ENCODE measurements at regions not wholly inside any gene's neighbourhood (a gene's known extent, or its start where the extent isn't known, plus 50 kb on each side); places are given as distances from the start of the nearest gene placed in this dataset.

GRCh38 chr5:91532779-91533178 lies 149.7 kb upstream of the ARRDC3 start:
- H3K36me3 ChIP-seq (ENCODE audit: insufficient read depth, low read length), result no peaks in the 10 kb centered on the region
- H3K4me2 ChIP-seq (ENCODE audit: low read length), result no peak overlapping the region
- no peaks in the 10 kb centered on the region for H3F3A ChIP-seq (ENCODE audit: insufficient read depth, low read length, poor library complexity, severe bottlenecking)

GRCh38 chr5:91532281-91532680 lies 149.2 kb upstream of the ARRDC3 start:
- Histone ChIP-seq H3F3A (ENCODE audit: insufficient read depth, low read length, poor library complexity, severe bottlenecking) (no peaks in the 10 kb centered on the region), H2AFZ (ENCODE audit: low read depth, low read length) (no peak overlapping the region), H3K27ac (ENCODE audit: low read length) (no peak overlapping the region), H3K9me2 (ENCODE audit: insufficient read depth, low read length) (no peaks in the 10 kb centered on the region), H3K4me3 (ENCODE audit: low read length) (no peak overlapping the region), H3K27me3 (ENCODE audit: insufficient read depth, low read depth, low read length) (no peaks in the 10 kb centered on the region), H4K20me1 (ENCODE audit: insufficient read depth) (no peaks in the 10 kb centered on the region), H3K9me3 (ENCODE audit: low read length) (no peaks in the 10 kb centered on the region), H3K79me2 (replicated peaks; ENCODE audit: insufficient read depth, low read length) (no peaks in the 10 kb centered on the region), H3K4me2 (ENCODE audit: low read length) (no peak overlapping the region), H3K9ac (ENCODE audit: low read length) (no peak overlapping the region), H3K36me3 (ENCODE audit: insufficient read depth, low read length) (no peaks in the 10 kb centered on the region)
- TF ChIP-seq EP300 (conservative IDR thresholded peaks at IDR 0.05; ENCODE audit: poor library complexity, severe bottlenecking), result no peak
- TF ChIP-seq REST (IDR thresholded peaks at IDR 0.05; ENCODE audit: borderline replicate concordance), result no peak
- TF ChIP-seq RAD21 (conservative IDR thresholded peaks at IDR 0.05), result no peak
- TF ChIP-seq SMC3 (conservative IDR thresholded peaks at IDR 0.05; ENCODE audit: poor library complexity), result no peak
- TF ChIP-seq TAF1 (IDR thresholded peaks at IDR 0.05; ENCODE audit: low read depth), result no peak
- no peak for TF ChIP-seq MXI1 (conservative IDR thresholded peaks at IDR 0.05; ENCODE audit: poor library complexity, severe bottlenecking)
- no peak for TF ChIP-seq CTCF (IDR thresholded peaks at IDR 0.05; ENCODE audit: poor library complexity, severe bottlenecking)

More at GRCh38 chr5:91532779-91533178, 149.7 kb upstream of the ARRDC3 start:
- Histone ChIP-seq H4K20me1 (ENCODE audit: insufficient read depth) (no peaks in the 10 kb centered on the region), H3K4me3 (ENCODE audit: low read length) (no peak overlapping the region), H3K27me3 (ENCODE audit: insufficient read depth, low read depth, low read length) (no peaks in the 10 kb centered on the region), H3K9ac (ENCODE audit: low read length) (no peak overlapping the region), H3K79me2 (replicated peaks; ENCODE audit: insufficient read depth, low read length) (no peaks in the 10 kb centered on the region), H3K27ac (ENCODE audit: low read length) (no peak overlapping the region), H2AFZ (ENCODE audit: low read depth, low read length) (no peak overlapping the region), H3K9me3 (ENCODE audit: low read length) (no peaks in the 10 kb centered on the region), H3K9me2 (ENCODE audit: insufficient read depth, low read length) (no peaks in the 10 kb centered on the region)
- no peak for TF ChIP-seq POLR2AphosphoS5 (IDR thresholded peaks at IDR 0.05)
- TF ChIP-seq EP300 (conservative IDR thresholded peaks at IDR 0.05; ENCODE audit: poor library complexity, severe bottlenecking), result no peak
- TF ChIP-seq SMC3 (conservative IDR thresholded peaks at IDR 0.05; ENCODE audit: poor library complexity), result no peak
- no peak for TF ChIP-seq EZH2 (IDR thresholded peaks at IDR 0.05; ENCODE audit: borderline replicate concordance, insufficient read depth, low read length, poor library complexity, severe bottlenecking)
- TF ChIP-seq RAD21 (conservative IDR thresholded peaks at IDR 0.05), result no peak
- no peak for TF ChIP-seq REST (IDR thresholded peaks at IDR 0.05; ENCODE audit: borderline replicate concordance)
- no peak for TF ChIP-seq CTCF (IDR thresholded peaks at IDR 0.05; ENCODE audit: poor library complexity, severe bottlenecking)
- TF ChIP-seq TAF1 (IDR thresholded peaks at IDR 0.05; ENCODE audit: low read depth), result no peak
- TF ChIP-seq MXI1 (conservative IDR thresholded peaks at IDR 0.05; ENCODE audit: poor library complexity, severe bottlenecking), result no peak
